GM11168 (cell line): ENCODE measurements at regions not wholly inside any gene's neighbourhood (a gene's known extent, or its start where the extent isn't known, plus 50 kb on each side); places are given as distances from the start of the nearest gene placed in this dataset.

Experiments used
- in situ Hi-C: fragments of 300-500 bp; cut with MboI; formaldehyde crosslinking; loops from one replicate; pipeline ENCODE4 v1.12.0; 2022; ENCODE audit warnings: low sequenced_read_pairs; ENCODE audit not compliant: unreplicated experiment

DNA sequence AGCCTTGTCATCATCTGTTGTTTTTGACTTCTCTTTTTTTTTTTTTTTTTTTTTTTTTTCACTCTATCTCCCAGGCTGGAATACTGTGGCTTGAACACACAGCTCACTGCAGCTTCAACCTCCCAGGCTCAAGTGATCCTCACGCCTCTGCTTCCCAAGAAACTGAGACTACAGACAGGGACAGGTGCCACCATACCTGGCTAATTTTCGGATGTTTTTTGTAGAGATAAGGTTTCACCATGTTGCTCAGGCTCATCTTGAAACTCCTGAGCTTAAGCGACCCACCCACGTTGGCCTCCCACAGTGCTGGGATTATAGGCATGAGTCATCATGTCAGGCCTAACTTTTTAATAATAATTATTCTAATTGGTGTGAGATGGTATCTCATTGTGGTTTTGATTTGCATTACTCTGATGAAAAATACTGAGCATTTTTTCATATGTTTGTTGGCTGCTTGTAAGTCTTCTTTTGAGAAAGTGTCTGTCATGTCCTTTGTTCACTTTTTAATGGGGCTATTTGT lies 51.3 kb upstream of the OR9G4 start:
- in situ Hi-C loops = loop anchor here (5.0 to 25.0 kb wide), 2 partner anchors 108 to 862 kb away; partner anchors contain the start of gene OR5I1
